ENCODE measurements at regions not wholly inside any gene's neighbourhood (a gene's known extent, or its start where the extent isn't known, plus 50 kb on each side); places are given as distances from the start of the nearest gene placed in this dataset.
"Not testable (repeated sequence)": the region's sequence is repeated elsewhere in the genome, so short reads cannot be mapped to it uniquely, and the experiment has no call there.

DNA sequence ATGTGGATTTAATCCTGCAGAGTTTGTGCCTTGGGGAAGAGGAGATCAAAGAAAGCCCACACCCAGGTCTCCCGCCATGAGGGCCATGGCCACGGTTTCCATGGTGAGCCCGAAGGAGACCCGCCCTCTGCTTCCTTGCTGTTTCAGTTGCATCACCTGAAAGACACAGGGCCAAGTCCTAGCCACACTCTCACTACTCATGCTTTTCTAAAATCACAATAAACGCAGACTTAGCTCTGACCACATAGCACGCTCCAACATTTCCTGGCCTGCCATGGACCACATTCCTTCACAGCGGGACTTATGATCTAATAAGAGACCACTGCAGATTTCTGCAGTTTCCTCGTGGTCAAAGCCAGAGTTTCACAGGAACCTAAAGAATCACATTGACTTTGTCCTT, 426.0 kb upstream of the NR3C2 start:
- DNase-seq (ENCODE audit: low read depth) = no peak

DNA sequence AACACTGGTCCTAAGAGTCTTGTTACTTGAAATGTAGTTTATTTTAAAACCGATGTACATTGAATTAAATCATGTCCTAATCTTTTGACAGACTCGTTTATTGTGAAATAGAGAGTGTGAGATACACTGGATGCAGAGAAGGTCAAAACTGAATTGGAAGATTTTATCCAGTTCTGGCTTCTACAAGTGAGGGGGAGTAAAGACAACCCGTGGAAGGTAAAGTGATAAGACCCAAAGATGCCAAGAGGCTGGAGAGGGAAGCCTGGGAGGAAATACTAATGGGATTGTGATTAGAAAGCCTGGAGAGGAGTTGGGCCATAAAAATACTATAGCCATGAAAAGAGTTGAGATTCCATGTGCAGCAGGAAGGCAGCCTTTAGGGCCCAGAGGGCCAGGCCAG, 424.5 kb upstream of the NR3C2 start:
- no peak for DNase-seq (ENCODE audit: low read depth)

DNA sequence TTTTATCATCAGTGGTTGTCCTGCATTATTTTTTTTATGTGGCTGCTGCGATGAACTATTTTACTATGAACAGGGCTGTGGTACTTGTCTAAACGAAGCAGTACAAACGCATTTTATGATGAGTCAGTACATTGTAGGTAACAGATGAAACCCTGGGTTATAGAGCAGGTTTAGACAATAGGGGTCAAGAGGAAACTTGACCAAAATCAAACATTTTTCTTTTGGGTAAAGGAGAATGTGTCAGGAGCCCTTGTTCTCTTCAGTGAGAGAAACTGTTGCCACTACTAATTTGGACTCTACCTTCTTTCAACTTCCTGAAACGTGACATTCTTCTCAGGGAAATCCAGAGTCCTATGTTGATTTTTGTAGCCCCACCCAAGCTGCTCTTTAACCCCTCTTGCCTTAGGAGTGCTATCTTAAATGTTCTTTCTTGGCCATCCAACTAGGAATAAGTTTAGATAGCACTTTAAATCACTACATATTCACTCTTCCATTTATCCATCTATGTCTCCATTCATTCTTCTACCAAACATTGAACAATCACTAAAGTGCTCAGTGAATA, 415.8 kb upstream of the NR3C2 start:
- DNase-seq (ENCODE audit: low read depth) = no peak

DNA sequence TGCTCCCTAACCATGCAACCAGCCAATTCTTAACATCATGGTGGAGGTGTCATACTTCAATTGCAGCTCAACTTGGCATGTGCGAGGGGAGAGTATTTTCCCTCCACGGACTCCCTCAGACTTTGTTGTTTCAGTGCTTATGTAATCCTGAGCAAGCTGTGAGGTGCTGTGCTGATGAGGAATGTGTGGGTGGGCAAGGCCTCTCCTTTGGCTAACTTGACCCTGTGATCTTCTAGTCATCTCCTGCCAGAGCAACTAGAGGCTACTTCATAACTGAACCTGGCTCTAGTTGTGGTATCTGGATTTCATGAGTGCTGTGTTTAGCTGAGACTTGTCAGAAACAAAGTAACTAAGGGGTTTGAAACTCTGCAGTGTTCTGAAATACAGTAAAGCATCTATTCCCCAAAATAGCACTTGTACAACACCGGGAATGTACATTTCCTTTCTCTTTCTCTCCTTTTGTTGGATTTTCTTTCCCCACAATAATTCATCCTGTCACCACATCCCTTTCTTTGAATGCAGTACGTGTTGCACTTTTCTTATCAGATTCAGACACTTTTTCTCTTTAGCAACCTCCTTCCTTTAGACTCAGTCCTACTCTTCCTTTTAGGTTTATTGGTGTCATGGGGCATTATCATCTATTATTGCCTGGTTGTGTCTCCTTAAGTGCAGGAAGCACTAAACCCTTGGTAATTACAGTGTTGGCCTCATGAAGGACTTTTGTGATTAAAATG, 415.2 kb upstream of the NR3C2 start:
- DNase-seq (ENCODE audit: low read depth) = no peak

DNA sequence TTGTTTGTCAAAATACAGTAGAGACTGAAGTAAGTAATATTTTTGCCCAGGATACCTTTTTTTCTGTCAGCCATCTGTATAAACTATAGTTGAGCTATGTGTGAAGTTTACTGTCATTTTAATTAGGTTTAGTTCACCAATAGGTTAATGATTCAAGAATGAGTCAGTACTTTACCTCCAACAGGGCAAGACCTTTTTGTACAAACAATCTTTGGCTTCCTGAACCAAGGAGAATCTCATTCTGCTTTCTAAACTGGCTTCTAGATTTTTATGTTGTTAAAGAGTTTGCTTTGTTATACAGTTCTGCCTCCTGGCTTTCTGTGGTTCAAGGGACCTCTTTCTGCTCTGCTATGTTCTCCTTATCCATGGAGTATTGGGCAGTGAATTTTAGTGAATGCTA, 412.0 kb upstream of the NR3C2 start:
- DNase-seq (ENCODE audit: low read depth) = no peak

- no peak for DNase-seq (ENCODE audit: low read depth)
Measured at GRCh38 chr4:148852092-148852699, 410.0 kb upstream of the NR3C2 start.

DNA sequence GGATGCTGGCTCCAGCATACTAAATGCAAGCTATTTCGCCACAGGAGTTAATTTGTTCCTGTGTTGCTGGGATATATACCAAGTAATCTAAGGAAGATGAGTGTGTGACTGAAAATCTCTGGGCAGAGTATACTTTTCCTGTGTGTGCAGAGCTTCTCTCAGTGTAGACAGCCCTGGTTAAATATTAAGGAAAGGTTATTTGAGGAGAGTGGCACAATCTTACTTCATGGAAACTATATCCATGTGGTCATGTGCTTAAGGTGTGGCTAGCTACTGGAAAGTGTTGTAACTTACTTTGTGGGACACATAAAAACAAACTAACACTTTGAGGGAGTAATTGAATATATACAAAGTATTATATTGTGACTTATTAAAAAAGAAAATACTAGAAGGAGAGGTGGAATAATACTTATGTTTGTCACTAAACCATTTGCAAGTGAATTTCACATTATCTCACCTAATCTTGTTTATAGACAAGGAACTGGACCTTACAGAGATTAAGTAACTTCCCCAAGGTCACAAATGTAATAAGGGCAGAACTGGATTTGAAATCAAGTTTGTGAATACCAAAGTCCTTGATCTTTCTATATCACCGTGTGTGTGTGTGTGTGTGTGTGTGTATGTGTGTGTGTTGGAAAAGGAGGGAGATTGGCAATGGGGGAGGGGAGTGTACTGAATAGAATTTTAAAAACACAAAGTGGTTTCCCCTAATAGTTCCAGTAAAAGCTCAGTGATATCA, 408.2 kb upstream of the NR3C2 start:
- DNase-seq (ENCODE audit: low read depth) = no peak

DNA sequence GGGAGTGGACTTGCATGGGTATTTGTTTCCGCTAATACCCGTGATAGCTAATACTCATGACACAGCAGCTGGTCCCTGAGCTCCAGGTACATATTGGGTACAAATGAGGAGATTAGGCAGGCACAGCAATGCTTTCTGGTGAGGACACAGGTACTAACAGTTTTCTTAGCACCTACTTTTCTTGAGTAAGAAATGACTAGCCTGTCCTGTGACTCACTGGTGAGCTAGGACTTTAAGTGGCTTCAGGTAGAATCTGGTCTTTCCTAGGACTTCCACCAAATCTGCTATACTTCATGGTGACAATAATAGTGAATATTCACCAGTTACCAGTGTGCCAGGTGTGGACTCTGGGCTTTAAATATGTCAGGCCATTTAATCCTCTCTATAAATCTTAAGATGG, 407.4 kb upstream of the NR3C2 start:
- DNase-seq (ENCODE audit: low read depth) = no peak

- DNase-seq (ENCODE audit: low read depth) = no peak
Measured at GRCh38 chr4:148847544-148848255, 405.5 kb upstream of the NR3C2 start.

DNA sequence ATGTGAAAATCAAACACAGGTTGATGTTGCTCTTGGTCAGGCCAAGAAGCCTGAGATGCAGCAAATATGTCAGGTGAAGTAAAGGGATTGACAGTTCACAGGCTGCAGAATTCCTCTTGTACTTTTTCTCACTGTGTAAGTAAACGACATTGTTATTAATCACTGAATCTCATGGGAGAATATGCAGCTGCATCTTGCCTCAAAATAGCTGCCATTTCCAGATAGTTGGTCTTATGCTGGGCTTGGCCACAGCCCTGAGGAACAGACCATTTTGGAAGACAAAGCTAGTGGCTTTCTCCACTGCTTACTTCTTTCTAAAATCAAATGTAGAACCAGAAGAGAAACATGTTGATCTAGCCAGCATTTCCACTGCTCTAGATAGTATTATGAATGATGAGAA, 403.4 kb upstream of the NR3C2 start:
- DNase-seq (ENCODE audit: low read depth) = no peak

GRCh38 chr4:148843625-148844024, 401.4 kb upstream of the NR3C2 start:
- no peak for DNase-seq (ENCODE audit: low read depth)

GRCh38 chr4:148842843-148843242, 400.6 kb upstream of the NR3C2 start:
- DNase-seq (ENCODE audit: low read depth) = no peak

DNA sequence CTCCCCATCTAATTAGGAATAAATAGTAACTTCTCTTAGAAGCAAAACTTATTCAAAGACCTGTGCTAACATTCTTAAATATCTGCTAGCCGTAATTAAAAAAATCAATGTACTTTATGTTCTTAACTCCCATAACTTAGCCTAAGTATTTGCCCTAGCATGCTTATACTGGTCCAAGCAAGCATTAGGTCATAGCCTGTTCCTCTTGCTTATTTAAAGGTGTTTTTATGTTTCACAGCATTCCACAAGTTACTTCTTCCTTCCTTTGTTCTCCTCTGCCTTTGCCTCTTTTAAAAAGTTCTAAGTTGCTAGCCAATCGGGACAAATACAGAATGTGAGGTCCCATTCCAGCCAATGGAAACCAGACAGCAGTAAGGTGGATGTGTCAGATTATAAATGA, 395.4 kb upstream of the NR3C2 start:
- not testable (repeated sequence) for DNase-seq (ENCODE audit: low read depth)

DNA sequence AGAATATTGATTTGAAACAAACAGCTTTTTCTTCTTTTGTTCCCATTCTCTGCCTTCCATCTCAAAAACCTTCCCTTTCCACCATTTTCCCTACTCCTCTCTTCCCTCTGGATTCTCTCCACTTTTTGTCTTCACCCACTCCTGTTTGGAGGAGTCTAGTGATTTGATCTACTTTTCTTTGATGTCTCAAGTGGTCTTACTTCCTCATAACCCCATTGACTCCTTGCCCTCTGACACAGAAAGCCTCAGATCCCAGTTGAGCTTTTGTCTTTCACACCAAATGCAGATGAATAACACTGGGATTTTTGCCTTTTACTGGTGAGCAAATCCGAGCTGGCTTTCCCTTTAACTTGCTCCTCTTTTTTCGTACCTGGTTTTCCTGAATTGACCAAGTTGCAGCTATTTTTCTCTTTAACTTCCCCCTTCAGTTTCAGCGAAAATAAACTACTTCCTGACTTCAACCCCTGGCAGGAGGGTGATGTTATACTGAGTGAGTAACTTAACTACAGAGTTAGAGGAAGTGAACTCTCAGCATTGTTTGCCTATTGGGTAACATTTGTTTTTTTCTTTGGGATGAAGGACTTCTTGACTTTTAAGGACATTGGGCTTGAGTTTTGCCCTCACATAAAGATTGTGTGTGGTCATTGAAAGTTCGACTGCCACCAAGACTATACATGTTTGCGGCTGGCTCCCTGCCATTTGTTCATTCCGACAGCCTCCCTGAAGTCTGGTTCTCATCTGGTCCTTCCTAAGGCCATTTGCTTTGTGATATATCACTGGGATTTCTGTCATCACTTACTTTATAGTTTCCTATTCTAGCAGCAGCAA, 392.8 kb upstream of the NR3C2 start:
- no peak for DNase-seq (ENCODE audit: low read depth)

GRCh38 chr4:148831945-148832344, 389.7 kb upstream of the NR3C2 start:
- peak; percentile 77 for DNase-seq (ENCODE audit: low read depth)

- DNase-seq (ENCODE audit: low read depth) = no peak
Measured at GRCh38 chr4:148828291-148828690, 386.1 kb upstream of the NR3C2 start.

GRCh38 chr4:148827781-148828180, 385.6 kb upstream of the NR3C2 start:
- no peak for DNase-seq (ENCODE audit: low read depth)

DNA sequence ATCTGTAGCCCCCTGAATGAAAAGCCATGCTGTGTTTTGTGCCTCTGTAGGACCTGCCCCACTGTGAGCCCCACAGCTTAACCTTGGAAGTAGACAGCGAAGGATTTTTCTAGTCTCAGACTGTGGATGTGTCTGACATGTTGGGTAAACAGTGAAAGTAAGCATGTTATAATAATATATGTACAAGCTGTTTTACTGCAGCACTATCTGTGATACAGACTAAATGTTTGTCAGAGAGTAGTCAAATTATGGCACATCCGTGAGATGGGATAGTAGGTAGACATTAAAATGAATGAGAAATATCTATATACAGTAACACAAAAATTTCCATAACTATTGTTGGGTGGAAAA, 381.2 kb upstream of the NR3C2 start:
- no peak for DNase-seq (ENCODE audit: low read depth)

- DNase-seq (ENCODE audit: low read depth) = no peak
Measured at GRCh38 chr4:148822572-148823418, 380.6 kb upstream of the NR3C2 start.

DNA sequence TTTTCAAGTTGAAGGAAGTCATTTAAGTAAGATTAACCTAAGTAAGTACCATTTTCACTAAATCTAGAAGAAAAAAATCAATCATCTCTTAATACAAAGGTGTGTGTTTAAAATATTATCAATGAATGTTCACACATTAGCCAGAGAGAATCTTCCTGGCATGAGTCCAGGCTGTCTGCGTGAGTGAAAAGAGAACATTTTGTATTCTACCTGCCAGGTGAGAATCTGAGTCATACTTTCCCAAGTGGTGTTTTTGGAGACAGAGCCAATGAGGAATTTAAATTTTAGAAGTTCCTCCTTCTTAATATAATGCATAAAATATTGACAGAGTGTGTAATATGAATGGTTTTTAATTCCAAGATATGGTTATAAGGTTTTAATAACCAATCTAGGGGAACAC, 371.8 kb upstream of the NR3C2 start:
- DNase-seq (ENCODE audit: low read depth) = no peak

DNA sequence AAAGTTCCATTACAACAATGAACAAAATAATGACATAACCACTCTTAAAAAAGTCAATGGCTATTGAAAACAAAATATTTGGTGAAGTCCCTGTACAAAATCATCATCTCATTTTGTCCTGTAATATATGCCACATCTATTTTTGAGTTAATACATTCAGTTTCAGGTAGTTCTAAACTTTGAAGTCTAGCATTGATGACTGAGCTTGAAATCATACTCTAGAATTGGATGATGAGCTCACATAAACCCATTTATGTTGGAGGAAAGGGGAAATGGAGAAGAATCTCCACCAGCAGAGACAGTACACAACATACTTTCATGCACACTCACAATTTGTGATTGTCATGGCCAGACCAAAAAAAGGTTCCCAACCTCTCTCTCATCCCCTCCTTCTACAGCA, 371.1 kb upstream of the NR3C2 start:
- no peak for DNase-seq (ENCODE audit: low read depth)
